HL-60 (cell line): ENCODE measurements at regions not wholly inside any gene's neighbourhood (a gene's known extent, or its start where the extent isn't known, plus 50 kb on each side); places are given as distances from the start of the nearest gene placed in this dataset.
"Not testable (repeated sequence)": the region's sequence is repeated elsewhere in the genome, so short reads cannot be mapped to it uniquely, and the experiment has no call there.

Experiments used
- DNase-seq, 2 experiments: peaks; one replicate each; pipeline ENCODE4 v3.0.0-alpha.2; 2010 to 2020; ENCODE audit warnings: low read depth in 1 of 2, low spot score in 1 of 2
- H3K27ac ChIP-seq: fragments of 250-450 bp; sonication (Bioruptor Pico); replicated peaks from 2 replicates; pipeline ENCODE4 v1.5.1; 2020; ENCODE audit warnings: mild to moderate bottlenecking, moderate library complexity
- H3K27me3 ChIP-seq: fragments of 250-450 bp; sonication (Bioruptor Pico); 2 replicates; pipeline ENCODE4 v1.5.1; 2021; ENCODE audit warnings: mild to moderate bottlenecking, moderate library complexity; ENCODE audit not compliant: insufficient read depth, poor library complexity, severe bottlenecking
- H3K4me3 ChIP-seq: replicated peaks from 2 replicates; pipeline ENCODE4 v1.5.1; 2011; ENCODE audit warnings: mild to moderate bottlenecking, control low read depth, low read length; ENCODE audit not compliant: insufficient read depth
- GABPA ChIP-seq: IDR thresholded peaks from 2 replicates; pipeline ENCODE4 v1.6.1; 2012; ENCODE audit warnings: low read depth
- POLR2AphosphoS5 ChIP-seq: IDR thresholded peaks from 2 replicates; pipeline ENCODE4 v1.6.1; 2012; ENCODE audit warnings: low read depth
- SPI1 ChIP-seq: IDR thresholded peaks from 2 replicates; pipeline ENCODE4 v1.6.1; 2012; ENCODE audit warnings: low read depth, mild to moderate bottlenecking, borderline replicate concordance
- TF ChIP-seq, protein P1 (sequence below): IDR thresholded peaks from one replicate; pipeline ENCODE4 v1.5.1; 2011; ENCODE audit warnings: low read length, control low read depth, inconsistent platforms; ENCODE audit not compliant: insufficient read depth
- TF ChIP-seq, protein P2 (sequence below): IDR thresholded peaks from 2 replicates; pipeline ENCODE4 v1.6.1; 2012; ENCODE audit warnings: low read depth; ENCODE audit not compliant: insufficient replicate concordance

DNA sequence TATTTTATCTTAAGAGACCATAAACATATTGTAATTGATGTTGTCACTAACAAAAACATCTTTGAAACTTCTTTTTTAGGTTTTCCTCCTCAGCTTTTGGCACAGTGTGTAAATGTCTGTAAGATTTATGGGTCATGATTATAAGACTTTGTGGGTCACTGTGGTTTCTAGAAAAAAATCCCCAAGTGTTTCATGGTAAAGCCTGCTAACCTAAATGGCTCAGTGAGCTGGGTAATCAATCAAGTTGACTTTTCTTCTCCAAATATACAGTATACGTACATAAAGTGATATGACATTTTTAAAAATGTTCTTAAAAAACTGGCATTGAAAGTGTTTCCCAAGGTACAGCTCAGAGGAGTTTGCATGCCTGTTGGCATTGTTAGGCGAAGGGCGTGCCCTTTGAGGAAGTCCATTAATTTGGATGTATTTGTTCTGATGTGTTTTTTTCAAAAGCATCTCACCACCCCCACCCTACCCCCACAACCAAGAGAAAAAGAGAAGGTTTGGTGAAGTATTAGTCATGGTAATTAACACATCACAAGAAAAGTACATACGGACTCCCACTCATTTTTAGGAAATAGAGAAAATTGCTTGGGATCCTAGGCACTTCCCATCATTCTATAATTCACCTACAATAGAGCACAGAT, 385.4 kb upstream of the LRRC3B start:
- H3K4me3 ChIP-seq, result no peak overlapping the region
- TF ChIP-seq, protein P1, sequence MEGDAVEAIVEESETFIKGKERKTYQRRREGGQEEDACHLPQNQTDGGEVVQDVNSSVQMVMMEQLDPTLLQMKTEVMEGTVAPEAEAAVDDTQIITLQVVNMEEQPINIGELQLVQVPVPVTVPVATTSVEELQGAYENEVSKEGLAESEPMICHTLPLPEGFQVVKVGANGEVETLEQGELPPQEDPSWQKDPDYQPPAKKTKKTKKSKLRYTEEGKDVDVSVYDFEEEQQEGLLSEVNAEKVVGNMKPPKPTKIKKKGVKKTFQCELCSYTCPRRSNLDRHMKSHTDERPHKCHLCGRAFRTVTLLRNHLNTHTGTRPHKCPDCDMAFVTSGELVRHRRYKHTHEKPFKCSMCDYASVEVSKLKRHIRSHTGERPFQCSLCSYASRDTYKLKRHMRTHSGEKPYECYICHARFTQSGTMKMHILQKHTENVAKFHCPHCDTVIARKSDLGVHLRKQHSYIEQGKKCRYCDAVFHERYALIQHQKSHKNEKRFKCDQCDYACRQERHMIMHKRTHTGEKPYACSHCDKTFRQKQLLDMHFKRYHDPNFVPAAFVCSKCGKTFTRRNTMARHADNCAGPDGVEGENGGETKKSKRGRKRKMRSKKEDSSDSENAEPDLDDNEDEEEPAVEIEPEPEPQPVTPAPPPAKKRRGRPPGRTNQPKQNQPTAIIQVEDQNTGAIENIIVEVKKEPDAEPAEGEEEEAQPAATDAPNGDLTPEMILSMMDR, result no peak
- no peak for TF ChIP-seq SPI1
- TF ChIP-seq GABPA, result no peak
- TF ChIP-seq, protein P2, sequence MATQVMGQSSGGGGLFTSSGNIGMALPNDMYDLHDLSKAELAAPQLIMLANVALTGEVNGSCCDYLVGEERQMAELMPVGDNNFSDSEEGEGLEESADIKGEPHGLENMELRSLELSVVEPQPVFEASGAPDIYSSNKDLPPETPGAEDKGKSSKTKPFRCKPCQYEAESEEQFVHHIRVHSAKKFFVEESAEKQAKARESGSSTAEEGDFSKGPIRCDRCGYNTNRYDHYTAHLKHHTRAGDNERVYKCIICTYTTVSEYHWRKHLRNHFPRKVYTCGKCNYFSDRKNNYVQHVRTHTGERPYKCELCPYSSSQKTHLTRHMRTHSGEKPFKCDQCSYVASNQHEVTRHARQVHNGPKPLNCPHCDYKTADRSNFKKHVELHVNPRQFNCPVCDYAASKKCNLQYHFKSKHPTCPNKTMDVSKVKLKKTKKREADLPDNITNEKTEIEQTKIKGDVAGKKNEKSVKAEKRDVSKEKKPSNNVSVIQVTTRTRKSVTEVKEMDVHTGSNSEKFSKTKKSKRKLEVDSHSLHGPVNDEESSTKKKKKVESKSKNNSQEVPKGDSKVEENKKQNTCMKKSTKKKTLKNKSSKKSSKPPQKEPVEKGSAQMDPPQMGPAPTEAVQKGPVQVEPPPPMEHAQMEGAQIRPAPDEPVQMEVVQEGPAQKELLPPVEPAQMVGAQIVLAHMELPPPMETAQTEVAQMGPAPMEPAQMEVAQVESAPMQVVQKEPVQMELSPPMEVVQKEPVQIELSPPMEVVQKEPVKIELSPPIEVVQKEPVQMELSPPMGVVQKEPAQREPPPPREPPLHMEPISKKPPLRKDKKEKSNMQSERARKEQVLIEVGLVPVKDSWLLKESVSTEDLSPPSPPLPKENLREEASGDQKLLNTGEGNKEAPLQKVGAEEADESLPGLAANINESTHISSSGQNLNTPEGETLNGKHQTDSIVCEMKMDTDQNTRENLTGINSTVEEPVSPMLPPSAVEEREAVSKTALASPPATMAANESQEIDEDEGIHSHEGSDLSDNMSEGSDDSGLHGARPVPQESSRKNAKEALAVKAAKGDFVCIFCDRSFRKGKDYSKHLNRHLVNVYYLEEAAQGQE, result no peak
- no peak for TF ChIP-seq POLR2AphosphoS5
- DNase-seq, result no peak
- H3K27me3 ChIP-seq, result no peaks in the 10 kb centered on the region
- no peak overlapping the region for H3K27ac ChIP-seq

DNA sequence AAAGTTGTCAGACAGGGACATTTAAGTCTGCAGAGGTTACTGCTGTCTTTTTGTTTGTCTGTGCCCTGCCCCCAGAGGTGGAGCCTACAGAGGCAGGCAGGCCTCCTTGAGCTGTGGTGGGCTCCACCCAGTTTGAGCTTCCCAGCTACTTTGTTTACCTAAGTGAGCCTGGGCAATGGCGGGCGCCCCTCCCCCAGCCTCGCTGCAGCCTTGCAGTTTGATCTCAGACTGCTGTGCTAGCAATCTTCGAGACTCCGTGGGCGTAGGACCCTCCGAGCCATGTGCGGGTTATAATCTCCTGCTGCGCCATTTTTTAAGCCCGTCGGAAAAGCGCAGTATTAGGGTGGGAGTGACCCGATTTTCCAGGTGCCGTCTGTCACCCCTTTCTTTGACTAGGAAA, 378.0 kb upstream of the LRRC3B start:
- H3K4me3 ChIP-seq, H3K27me3 ChIP-seq, DNase-seq, H3K27ac ChIP-seq: not testable (repeated sequence)

DNA sequence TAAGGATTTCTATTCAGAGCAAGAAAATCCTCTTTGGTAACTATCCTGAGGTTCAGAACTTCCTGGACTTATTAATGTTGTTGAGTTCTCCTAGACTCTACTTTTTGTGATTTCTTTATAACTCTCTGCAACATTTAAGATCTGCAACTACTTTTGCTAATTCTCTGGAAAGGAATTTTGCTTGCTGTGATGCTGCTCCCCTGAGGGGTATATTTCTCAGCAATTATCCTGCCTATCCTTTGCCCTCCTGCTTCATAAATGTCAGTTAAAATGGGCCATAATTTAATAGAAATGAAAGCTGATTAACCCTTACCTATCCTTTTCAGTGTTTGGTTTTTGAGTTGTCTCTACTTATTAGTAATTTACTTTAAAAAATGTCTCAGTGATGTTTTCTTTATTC, 377.3 kb upstream of the LRRC3B start:
- no peak for DNase-seq
- Histone ChIP-seq H3K27me3 (peaks cover 4% of the 10 kb centered on the region), H3K27ac (no peak overlapping the region), H3K4me3 (no peak overlapping the region)
- TF ChIP-seq GABPA (no peak), POLR2AphosphoS5 (no peak)
- TF ChIP-seq, protein P1, result no peak
- TF ChIP-seq, protein P2, result no peak

DNA sequence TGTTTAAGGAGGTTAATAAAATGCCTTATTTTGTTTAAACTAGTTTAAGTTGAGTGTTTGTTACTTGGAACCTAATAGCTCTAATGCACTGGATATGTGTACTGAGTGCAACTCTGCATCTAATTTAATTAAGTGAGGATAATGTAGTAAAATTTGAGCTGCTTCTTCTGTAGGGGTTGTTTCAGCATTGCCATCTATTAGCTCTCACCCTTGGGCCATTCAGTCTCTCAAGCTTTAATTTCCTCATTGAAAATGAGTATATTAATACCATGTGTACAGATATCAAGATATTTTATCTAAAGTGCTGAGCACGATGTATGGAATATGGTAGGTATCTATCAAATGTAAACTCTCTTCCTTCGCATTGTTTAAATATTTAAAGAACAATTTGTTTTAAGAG, 375.7 kb upstream of the LRRC3B start:
- H3K4me3 ChIP-seq, result no peak overlapping the region
- DNase-seq, result no peak
- TF ChIP-seq, protein P2, result no peak
- TF ChIP-seq SPI1 (no peak), POLR2AphosphoS5 (no peak), GABPA (no peak)
- TF ChIP-seq, protein P1, result no peak
- no peak overlapping the region for H3K27ac ChIP-seq
- H3K27me3 ChIP-seq, result peaks cover 4% of the 10 kb centered on the region
